ENCODE measurements at regions not wholly inside any gene's neighbourhood (a gene's known extent, or its start where the extent isn't known, plus 50 kb on each side); places are given as distances from the start of the nearest gene placed in this dataset.
"Not testable (repeated sequence)": the region's sequence is repeated elsewhere in the genome, so short reads cannot be mapped to it uniquely, and the experiment has no call there.

GRCh38 chr6:163735076-163735475 lies 320.6 kb downstream of the QKI start:
- BruUV-seq (replicated peaks) = no TSS peak
- H3K4me3 Mint-ChIP-seq (ENCODE audit: low read depth, unreplicated experiment) = no peak overlapping the region
- peaks cover 13% of the 10 kb centered on the region for H3K27me3 Mint-ChIP-seq (ENCODE audit: unreplicated experiment)
- DNase-seq = no peak
- CTCF ChIA-PET = interaction anchor here (0.7 kb wide), 1 partner anchor 97 kb away, joined by 5 read pairs; no protein-coding TSS in a partner anchor
- no peak for TF ChIP-seq CTCF (IDR thresholded peaks at IDR 0.05; ENCODE audit: unreplicated experiment)
- intact Hi-C loops (cut with micrococcal nuclease; ENCODE audit: unreplicated experiment) = no loop called here
- H3K9me3 Mint-ChIP-seq (ENCODE audit: low read depth, unreplicated experiment) = no peaks in the 10 kb centered on the region
- H3K36me3 Mint-ChIP-seq (ENCODE audit: insufficient read depth, unreplicated experiment) = no peaks in the 10 kb centered on the region
- H3K4me1 Mint-ChIP-seq (ENCODE audit: low read depth, unreplicated experiment) = no peaks in the 10 kb centered on the region
- no peak overlapping the region for H3K27ac Mint-ChIP-seq (ENCODE audit: unreplicated experiment)

- Mint-ChIP-seq H3K27ac (ENCODE audit: unreplicated experiment) (no peak overlapping the region), H3K4me1 (ENCODE audit: low read depth, unreplicated experiment) (no peaks in the 10 kb centered on the region), H3K27me3 (ENCODE audit: unreplicated experiment) (peaks cover 13% of the 10 kb centered on the region), H3K36me3 (ENCODE audit: insufficient read depth, unreplicated experiment) (no peaks in the 10 kb centered on the region), H3K4me3 (ENCODE audit: low read depth, unreplicated experiment) (no peak overlapping the region), H3K9me3 (ENCODE audit: low read depth, unreplicated experiment) (no peaks in the 10 kb centered on the region)
- intact Hi-C loops (cut with micrococcal nuclease; ENCODE audit: unreplicated experiment) = no loop called here
- no TSS peak for BruUV-seq (replicated peaks)
- DNase-seq = no peak
- CTCF ChIA-PET = no interaction called here
- TF ChIP-seq CTCF (IDR thresholded peaks at IDR 0.05; ENCODE audit: unreplicated experiment) = no peak
Measured at GRCh38 chr6:163733061-163733460, 318.5 kb downstream of the QKI start.

GRCh38 chr6:163732479-163732878 lies 318.0 kb downstream of the QKI start:
- Mint-ChIP-seq H3K9me3 (ENCODE audit: low read depth, unreplicated experiment) (no peaks in the 10 kb centered on the region), H3K4me3 (ENCODE audit: low read depth, unreplicated experiment) (no peak overlapping the region), H3K36me3 (ENCODE audit: insufficient read depth, unreplicated experiment) (no peaks in the 10 kb centered on the region), H3K27ac (ENCODE audit: unreplicated experiment) (no peak overlapping the region), H3K27me3 (ENCODE audit: unreplicated experiment) (peaks cover 13% of the 10 kb centered on the region), H3K4me1 (ENCODE audit: low read depth, unreplicated experiment) (no peaks in the 10 kb centered on the region)
- no peak for DNase-seq
- CTCF ChIA-PET = no interaction called here
- intact Hi-C loops (cut with micrococcal nuclease; ENCODE audit: unreplicated experiment) = no loop called here
- no peak for TF ChIP-seq CTCF (IDR thresholded peaks at IDR 0.05; ENCODE audit: unreplicated experiment)
- BruUV-seq (replicated peaks) = no TSS peak

GRCh38 chr6:163732014-163732351 lies 317.5 kb downstream of the QKI start:
- CTCF ChIA-PET; H3K4me1 Mint-ChIP-seq (ENCODE audit: low read depth, unreplicated experiment); H3K9me3 Mint-ChIP-seq (ENCODE audit: low read depth, unreplicated experiment); H3K4me3 Mint-ChIP-seq (ENCODE audit: low read depth, unreplicated experiment); BruUV-seq (replicated peaks); H3K36me3 Mint-ChIP-seq (ENCODE audit: insufficient read depth, unreplicated experiment); DNase-seq; intact Hi-C loops (cut with micrococcal nuclease; ENCODE audit: unreplicated experiment); H3K27ac Mint-ChIP-seq (ENCODE audit: unreplicated experiment): not testable (repeated sequence)
- H3K27me3 Mint-ChIP-seq (ENCODE audit: unreplicated experiment) = peaks cover 12% of the 10 kb centered on the region

GRCh38 chr6:163731215-163732013 lies 316.9 kb downstream of the QKI start:
- CTCF ChIA-PET = no interaction called here
- no TSS peak for BruUV-seq (replicated peaks)
- Mint-ChIP-seq H3K27me3 (ENCODE audit: unreplicated experiment) (peaks cover 7% of the 10 kb centered on the region), H3K9me3 (ENCODE audit: low read depth, unreplicated experiment) (no peaks in the 10 kb centered on the region), H3K4me1 (ENCODE audit: low read depth, unreplicated experiment) (no peaks in the 10 kb centered on the region), H3K4me3 (ENCODE audit: low read depth, unreplicated experiment) (no peak overlapping the region), H3K27ac (ENCODE audit: unreplicated experiment) (no peak overlapping the region), H3K36me3 (ENCODE audit: insufficient read depth, unreplicated experiment) (no peaks in the 10 kb centered on the region)
- intact Hi-C loops (cut with micrococcal nuclease; ENCODE audit: unreplicated experiment) = no loop called here
- DNase-seq = no peak
- TF ChIP-seq CTCF (IDR thresholded peaks at IDR 0.05; ENCODE audit: unreplicated experiment) = no peak
